HCT116 (cell line): ENCODE measurements at regions not wholly inside any gene's neighbourhood (a gene's known extent, or its start where the extent isn't known, plus 50 kb on each side); places are given as distances from the start of the nearest gene placed in this dataset.

Experiments used
- ATAC-seq: fragments of 200-7000 bp; cut with Tn5 transposase; 2 replicates; pipeline ENCODE4 v1.9.1; 2020; ENCODE audit warnings: mild to moderate bottlenecking, moderate library complexity
- BruUV-seq: library from RNA; stranded (reverse); fragments of 400-500 nt; replicated peaks from 2 replicates; lab custom pipeline; 2021; lab: Mats Ljungman, UMichigan
- CTCF ChIA-PET: fragments of 300-600 bp; sonication (Branson Sonifier 250); formaldehyde crosslinking; loops from one replicate; lab custom pipeline; 2021; ENCODE audit warnings: antibody characterized with exemption; lab: Charles Lee
- POLR2A ChIA-PET: fragments of 300-600, 350-600 bp; sonication (Branson Sonifier 250); formaldehyde crosslinking; loops from one replicate; lab custom pipeline; 2021; ENCODE audit warnings: antibody characterized with exemption; lab: Charles Lee
- RAD21 ChIA-PET, 2 experiments: fragments of 300-600 bp; sonication (Branson Sonifier 250); formaldehyde crosslinking; loops; one replicate each; lab custom pipeline; 2023; ENCODE audit warnings: low total read pairs in 2 of 2; ENCODE audit not compliant: uncharacterized antibody in 2 of 2, unreplicated experiment in 2 of 2, low non-redundant PET in 1 of 2; lab: Charles Lee
- DNase-seq: peaks from one replicate; pipeline ENCODE4 v3.0.0-alpha.2; 2010; ENCODE audit warnings: low read depth, low spot score
- H2AFZ ChIP-seq: fragments of 200-600 bp; shearing (Covaris generic), sonication (generic); 2 replicates; pipeline ENCODE4 v1.6.1; 2017; ENCODE audit warnings: low read depth, mixed run types, mixed read lengths, antibody characterized with exemption, low read length; ENCODE audit not compliant: poor library complexity, severe bottlenecking
- H3K27ac ChIP-seq: 2 replicates; pipeline ENCODE4 v1.5.1; 2012; ENCODE audit warnings: low read depth, low read length
- H3K27me3 ChIP-seq: fragments of 200-600 bp; sonication (generic); 2 replicates; pipeline ENCODE4 v1.6.1; 2016; ENCODE audit warnings: mixed run types, low read length, mixed read lengths; ENCODE audit not compliant: insufficient read depth
- H3K36me3 ChIP-seq, 2 experiments: fragments of 200-500 bp in 1 of 2; fragments of 200-600 bp in 1 of 2; sonication (Bioruptor generic) in 1 of 2; sonication (generic) in 1 of 2; 2 replicates each; pipeline versions ENCODE4 v1.5.1 to v1.6.1; 2014 to 2016; ENCODE audit warnings: low read length in 2 of 2, inconsistent platforms in 1 of 2, mixed read lengths in 1 of 2, mixed run types in 1 of 2; ENCODE audit not compliant: insufficient read depth in 2 of 2, control insufficient read depth in 1 of 2
- H3K4me1 ChIP-seq, 2 experiments: fragments of 200-600 bp in 1 of 2; sonication (generic) in 1 of 2; 2 replicates each; pipeline versions ENCODE4 v1.5.1 to v1.6.1; 2012 to 2017; ENCODE audit warnings: low read length in 2 of 2, inconsistent platforms in 1 of 2, mild to moderate bottlenecking in 1 of 2, mixed read lengths in 1 of 2, mixed run types in 1 of 2, moderate library complexity in 1 of 2; ENCODE audit not compliant: insufficient read depth in 2 of 2, control insufficient read depth in 1 of 2
- H3K4me2 ChIP-seq: fragments of 200-600 bp; sonication (generic); 2 replicates; pipeline ENCODE4 v1.6.1; 2017; ENCODE audit warnings: mixed run types, low read length, mixed read lengths
- H3K4me3 ChIP-seq, 2 experiments: fragments of 200-600 bp in 1 of 2; sonication (generic) in 1 of 2; replicated peaks in 1 of 2; 2 replicates each; pipeline ENCODE4 v1.5.1; 2011 to 2016; ENCODE audit warnings: low read length in 2 of 2, control low read depth in 1 of 2, low read depth in 1 of 2, mild to moderate bottlenecking in 1 of 2, mixed read lengths in 1 of 2, mixed run types in 1 of 2
- H3K79me2 ChIP-seq: fragments of 200-600 bp; sonication (generic); 2 replicates; pipeline ENCODE4 v1.6.1; 2017; ENCODE audit warnings: mild to moderate bottlenecking, mixed run types, low read length, moderate library complexity, mixed read lengths; ENCODE audit not compliant: insufficient read depth
- H3K9ac ChIP-seq: fragments of 200-600 bp; sonication (generic); 2 replicates; pipeline ENCODE4 v1.6.1; 2016; ENCODE audit warnings: low read length, mixed read lengths
- H3K9me2 ChIP-seq: fragments of 200-600 bp; sonication (generic), shearing (Covaris generic); 2 replicates; pipeline ENCODE4 v1.6.1; 2017; ENCODE audit warnings: mixed run types, mild to moderate bottlenecking, moderate library complexity; ENCODE audit not compliant: insufficient read depth
- H3K9me3 ChIP-seq, 2 experiments: fragments of 200-500 bp in 1 of 2; fragments of 200-600 bp in 1 of 2; sonication (Bioruptor generic) in 1 of 2; sonication (generic) in 1 of 2; 2 replicates each; pipeline ENCODE4 v1.6.1; 2014 to 2017; ENCODE audit warnings: low read length in 2 of 2, mixed read lengths in 2 of 2, inconsistent platforms in 1 of 2, low read depth in 1 of 2, mild to moderate bottlenecking in 1 of 2, mixed run types in 1 of 2, moderate library complexity in 1 of 2; ENCODE audit not compliant: control insufficient read depth in 1 of 2, insufficient read depth in 1 of 2
- H4K20me1 ChIP-seq: fragments of 200-600 bp; sonication (generic), shearing (Covaris generic); 2 replicates; pipeline ENCODE4 v1.6.1; 2017; ENCODE audit warnings: mixed run types, mild to moderate bottlenecking, moderate library complexity; ENCODE audit not compliant: insufficient read depth
- ATF3 ChIP-seq: IDR thresholded peaks from 2 replicates; pipeline ENCODE4 v1.6.1; 2012
- CEBPB ChIP-seq: IDR thresholded peaks from 2 replicates; pipeline ENCODE4 v1.6.1; 2012; ENCODE audit warnings: low read depth
- EGR1 ChIP-seq: IDR thresholded peaks from 2 replicates; pipeline ENCODE4 v1.6.1; 2012; ENCODE audit warnings: low read depth
- EZH2phosphoT487 ChIP-seq: fragments of 200-600 bp; IDR thresholded peaks from 2 replicates; pipeline ENCODE4 v1.6.1; 2018; ENCODE audit warnings: antibody characterized with exemption, borderline replicate concordance
- JUND ChIP-seq: IDR thresholded peaks from 2 replicates; pipeline ENCODE4 v1.6.1; 2012
- POLR2A ChIP-seq: IDR thresholded peaks from 2 replicates; pipeline ENCODE4 v1.7.0; 2011; ENCODE audit warnings: borderline replicate concordance; ENCODE audit not compliant: insufficient read depth, insufficient read length; ENCODE audit errors: extremely low read depth
- SIN3A ChIP-seq: IDR thresholded peaks from 2 replicates; pipeline ENCODE4 v1.6.1; 2012; ENCODE audit warnings: low read depth
- SP1 ChIP-seq: IDR thresholded peaks from 2 replicates; pipeline ENCODE4 v1.6.1; 2012; ENCODE audit warnings: low read depth
- ZNF274 ChIP-seq: fragments of 200-500 bp; sonication (Bioruptor generic); IDR thresholded peaks from 2 replicates; pipeline ENCODE4 v1.6.1; 2014; ENCODE audit warnings: mild to moderate bottlenecking, low read depth, low read length, inconsistent platforms
- intact Hi-C: fragments of 100-400 bp; cut with micrococcal nuclease; formaldehyde crosslinking; loops from 2 replicates; pipeline ENCODE4 v1.10.0; 2022
- TF ChIP-seq, protein P1 (sequence below): IDR thresholded peaks from 2 replicates; pipeline ENCODE4 v1.6.1; 2011; ENCODE audit warnings: mild to moderate bottlenecking, low read length, moderate library complexity; ENCODE audit not compliant: insufficient replicate concordance; ENCODE audit errors: extremely low read depth

DNA sequence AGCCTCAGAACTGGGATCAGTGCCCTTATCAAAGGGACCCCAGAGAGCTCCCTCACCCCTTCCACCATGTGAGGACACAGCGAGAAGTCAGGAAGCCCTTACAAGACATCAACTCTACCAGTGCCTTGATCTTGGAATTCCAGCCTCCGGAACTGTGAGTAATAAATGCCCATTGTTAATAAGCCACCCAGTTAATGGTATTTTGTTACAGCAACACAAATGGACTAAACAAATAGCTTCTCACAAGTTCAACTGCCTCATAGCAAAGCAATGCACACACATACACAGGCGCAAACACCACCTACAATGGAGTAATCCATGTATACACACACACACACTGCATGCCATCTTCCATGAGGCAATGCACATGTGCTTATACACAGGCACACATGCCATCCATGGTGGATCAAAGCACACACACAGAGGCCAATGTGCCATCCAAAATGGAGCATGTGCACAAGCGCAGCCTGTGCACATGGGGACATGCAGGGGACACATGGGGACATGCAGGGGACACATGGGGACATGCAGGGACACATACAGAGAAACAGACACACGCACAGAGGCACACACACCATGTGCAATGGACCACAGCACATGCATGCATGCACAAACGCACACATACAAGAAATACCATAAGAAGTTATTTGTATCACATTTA is 137.6 kb upstream of the TBL1X start:
- Histone ChIP-seq H3K9me2 (no peaks in the 10 kb centered on the region), H3K4me2 (no peak overlapping the region), H2AFZ (no peak overlapping the region), H3K27ac (no peak overlapping the region), H3K4me3 (no peak overlapping the region), H3K9ac (no peak overlapping the region), H3K4me1 (no peaks in the 10 kb centered on the region), H3K79me2 (no peaks in the 10 kb centered on the region), H4K20me1 (no peaks in the 10 kb centered on the region), H3K36me3 (no peaks in the 10 kb centered on the region), H3K9me3 (no peaks in the 10 kb centered on the region), H3K27me3 (no peaks in the 10 kb centered on the region)
- ATAC-seq (no peak), DNase-seq (no peak)
- BruUV-seq: no TSS peak
- TF ChIP-seq ZNF274 (no peak), SIN3A (no peak), CEBPB (no peak), SP1 (no peak), JUND (no peak), EZH2phosphoT487 (no peak)
- CTCF ChIA-PET: no interaction called here
- intact Hi-C loops: no loop called here
- RAD21 ChIA-PET: no interaction called here
- POLR2A ChIA-PET: no interaction called here

DNA sequence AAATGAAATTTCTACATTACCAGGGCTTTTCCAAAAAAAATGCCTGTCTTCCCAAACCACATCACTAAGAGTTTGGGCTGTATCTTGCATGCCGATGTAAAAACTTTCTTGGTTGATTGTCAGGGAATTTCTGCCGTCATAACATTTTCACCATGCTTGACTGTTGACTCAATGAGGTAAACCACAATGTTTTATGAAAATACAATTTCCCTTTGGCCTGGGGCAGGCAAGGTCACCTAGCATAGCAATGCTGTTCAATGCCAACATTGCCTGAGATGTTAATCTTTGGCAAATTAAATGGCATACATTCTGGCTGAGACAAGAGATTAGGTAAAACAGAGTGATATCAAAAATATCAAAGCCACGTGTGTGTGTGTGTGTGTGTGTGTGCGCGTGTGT is 137.1 kb upstream of the TBL1X start:
- Histone ChIP-seq H3K9me3 (no peaks in the 10 kb centered on the region), H3K79me2 (no peaks in the 10 kb centered on the region), H3K9me2 (no peaks in the 10 kb centered on the region), H3K4me3 (no peak overlapping the region), H3K9ac (no peak overlapping the region), H4K20me1 (no peaks in the 10 kb centered on the region), H3K27ac (no peak overlapping the region), H3K4me2 (no peak overlapping the region)
- POLR2A ChIA-PET: no interaction called here
- intact Hi-C loops: no loop called here
- CTCF ChIA-PET: no interaction called here
- no peak for ATAC-seq
- TF ChIP-seq ZNF274: no peak
- TF ChIP-seq POLR2A: no peak
- TF ChIP-seq EGR1: no peak
- no peak for TF ChIP-seq ATF3
- TF ChIP-seq, protein P1, sequence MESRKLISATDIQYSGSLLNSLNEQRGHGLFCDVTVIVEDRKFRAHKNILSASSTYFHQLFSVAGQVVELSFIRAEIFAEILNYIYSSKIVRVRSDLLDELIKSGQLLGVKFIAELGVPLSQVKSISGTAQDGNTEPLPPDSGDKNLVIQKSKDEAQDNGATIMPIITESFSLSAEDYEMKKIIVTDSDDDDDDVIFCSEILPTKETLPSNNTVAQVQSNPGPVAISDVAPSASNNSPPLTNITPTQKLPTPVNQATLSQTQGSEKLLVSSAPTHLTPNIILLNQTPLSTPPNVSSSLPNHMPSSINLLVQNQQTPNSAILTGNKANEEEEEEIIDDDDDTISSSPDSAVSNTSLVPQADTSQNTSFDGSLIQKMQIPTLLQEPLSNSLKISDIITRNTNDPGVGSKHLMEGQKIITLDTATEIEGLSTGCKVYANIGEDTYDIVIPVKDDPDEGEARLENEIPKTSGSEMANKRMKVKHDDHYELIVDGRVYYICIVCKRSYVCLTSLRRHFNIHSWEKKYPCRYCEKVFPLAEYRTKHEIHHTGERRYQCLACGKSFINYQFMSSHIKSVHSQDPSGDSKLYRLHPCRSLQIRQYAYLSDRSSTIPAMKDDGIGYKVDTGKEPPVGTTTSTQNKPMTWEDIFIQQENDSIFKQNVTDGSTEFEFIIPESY: no peak
- TF ChIP-seq SIN3A: no peak
- TF ChIP-seq, all 23 proteins: peak for 0
- no peaks in the 10 kb centered on the region for H3K36me3 ChIP-seq
- DNase-seq: no peak
- H2AFZ ChIP-seq: no peak overlapping the region
- no peaks in the 10 kb centered on the region for H3K27me3 ChIP-seq
- RAD21 ChIA-PET: no interaction called here
- no peaks in the 10 kb centered on the region for H3K4me1 ChIP-seq
- no TSS peak for BruUV-seq
